Liver (tissue), 8 donors: ENCODE measurements at regions not wholly inside any gene's neighbourhood (a gene's known extent, or its start where the extent isn't known, plus 50 kb on each side); places are given as distances from the start of the nearest gene placed in this dataset.

Experiments used
- DNase-seq: peaks from one replicate; pipeline ENCODE4 v3.0.0-alpha.2; 2017; ENCODE audit warnings: low spot score
- H3K27ac ChIP-seq, 2 donors: one replicate each; pipeline ENCODE4 v1.7.0; 2013; ENCODE audit warnings: inconsistent platforms in 2 of 2, low read length in 2 of 2, control low read depth in 1 of 2, low read depth in 1 of 2, mild to moderate bottlenecking in 1 of 2
- H3K27me3 ChIP-seq, 4 donors: one replicate each; pipeline versions ENCODE4 v1.6.1 to v1.7.0; 2013; ENCODE audit warnings: low read length in 3 of 4, inconsistent platforms in 1 of 4, mild to moderate bottlenecking in 1 of 4, moderate library complexity in 1 of 4; ENCODE audit not compliant: control insufficient read depth in 4 of 4, insufficient read depth in 4 of 4
- H3K36me3 ChIP-seq, 4 donors: one replicate each; pipeline versions ENCODE4 v1.6.1 to v1.7.0; 2013; ENCODE audit warnings: low read length in 3 of 4, mild to moderate bottlenecking in 3 of 4, low read depth in 1 of 4, moderate library complexity in 1 of 4; ENCODE audit not compliant: control insufficient read depth in 4 of 4, insufficient read depth in 3 of 4
- H3K4me1 ChIP-seq, 4 donors: one replicate each; pipeline versions ENCODE4 v1.6.1 to v1.7.0; 2013; ENCODE audit warnings: low read length in 3 of 4, mild to moderate bottlenecking in 3 of 4, moderate library complexity in 1 of 4; ENCODE audit not compliant: control insufficient read depth in 4 of 4, insufficient read depth in 4 of 4
- H3K4me3 ChIP-seq, 3 donors: one replicate each; pipeline versions ENCODE4 v1.6.1 to v1.7.0; 2013; ENCODE audit warnings: low read length in 3 of 3, control low read depth in 1 of 3, low read depth in 1 of 3, mild to moderate bottlenecking in 1 of 3
- H3K9ac ChIP-seq, 2 donors: one replicate each; pipeline ENCODE4 v1.7.0; 2013; ENCODE audit warnings: low read length in 2 of 2, mild to moderate bottlenecking in 2 of 2, moderate library complexity in 2 of 2, control low read depth in 1 of 2, low read depth in 1 of 2
- H3K9me3 ChIP-seq, 4 donors: one replicate each; pipeline versions ENCODE4 v1.6.1 to v1.7.0; 2013; ENCODE audit warnings: low read length in 3 of 4; ENCODE audit not compliant: control insufficient read depth in 4 of 4
- EGR1 ChIP-seq, 2 donors: IDR thresholded peaks; 2 replicates each; pipeline ENCODE4 v1.6.1; 2016 to 2018; ENCODE audit warnings: antibody characterized with exemption in 2 of 2, low read depth in 2 of 2
- FOXA1 ChIP-seq: IDR thresholded peaks from 2 replicates; pipeline ENCODE4 v1.6.1; 2016; ENCODE audit warnings: antibody characterized with exemption
- FOXA2 ChIP-seq: IDR thresholded peaks from 2 replicates; pipeline ENCODE4 v1.6.1; 2016; ENCODE audit warnings: antibody characterized with exemption
- GABPA ChIP-seq, 2 donors: IDR thresholded peaks in 1 of 2; conservative IDR thresholded peaks in 1 of 2; 2 replicates each; pipeline ENCODE4 v1.6.1; 2016; ENCODE audit warnings: antibody characterized with exemption in 2 of 2, mild to moderate bottlenecking in 1 of 2, moderate library complexity in 1 of 2
- HNF4A ChIP-seq, 2 donors: conservative IDR thresholded peaks; 2 replicates each; pipeline ENCODE4 v1.6.1; 2016; ENCODE audit warnings: antibody characterized with exemption in 2 of 2, mild to moderate bottlenecking in 2 of 2
- HNF4G ChIP-seq: IDR thresholded peaks from 2 replicates; pipeline ENCODE4 v1.6.1; 2016; ENCODE audit warnings: antibody characterized with exemption
- JUND ChIP-seq, 2 donors: IDR thresholded peaks; 2 replicates each; pipeline ENCODE4 v1.6.1; 2016; ENCODE audit warnings: antibody characterized with exemption in 2 of 2
- NR2F2 ChIP-seq: IDR thresholded peaks from 2 replicates; pipeline ENCODE4 v1.6.1; 2016; ENCODE audit warnings: antibody characterized with exemption
- RAD21 ChIP-seq, 2 donors: IDR thresholded peaks; 2 replicates each; pipeline ENCODE4 v1.6.1; 2016; ENCODE audit warnings: antibody characterized with exemption in 2 of 2, mild to moderate bottlenecking in 2 of 2
- RXRA ChIP-seq, 2 donors: IDR thresholded peaks; 2 replicates each; pipeline ENCODE4 v1.6.1; 2017 to 2018; ENCODE audit warnings: antibody characterized with exemption in 2 of 2, mild to moderate bottlenecking in 1 of 2
- SP1 ChIP-seq: IDR thresholded peaks from 2 replicates; pipeline ENCODE4 v1.6.1; 2018; ENCODE audit warnings: antibody characterized with exemption, mild to moderate bottlenecking
- TAF1 ChIP-seq: conservative IDR thresholded peaks from 2 replicates; pipeline ENCODE4 v1.6.1; 2016; ENCODE audit warnings: antibody characterized with exemption, mild to moderate bottlenecking
- YY1 ChIP-seq: IDR thresholded peaks from 2 replicates; pipeline ENCODE4 v1.6.1; 2016; ENCODE audit warnings: antibody characterized with exemption, mild to moderate bottlenecking
- WGBS: extraction: QIAGEN DNeasy Blood & Tissue Kit; methylation state at CpG from one replicate; pipeline ENCODE4 v1.1.7; 2013; 5-methylcytosine and 5-hydroxymethylcytosine counted together
- TF ChIP-seq, protein P1 (sequence below): IDR thresholded peaks from 2 replicates; pipeline ENCODE4 v1.6.1; 2016; ENCODE audit warnings: antibody characterized with exemption, mild to moderate bottlenecking
- TF ChIP-seq, protein P2 (sequence below): IDR thresholded peaks from 2 replicates; pipeline ENCODE4 v1.6.1; 2016; ENCODE audit warnings: antibody characterized with exemption
- TF ChIP-seq, protein P3 (sequence below): IDR thresholded peaks from 2 replicates; pipeline ENCODE4 v1.6.1; 2016; ENCODE audit warnings: antibody characterized with exemption
- TF ChIP-seq, protein P4 (sequence below): fragments of 150-350 bp; IDR thresholded peaks from 2 replicates; pipeline ENCODE4 v1.5.1; 2017; ENCODE audit warnings: improper control_type of control experiment, low read depth, low read length; ENCODE audit not compliant: missing input control
- TF ChIP-seq, protein P5 (sequence below): IDR thresholded peaks from 2 replicates; pipeline ENCODE4 v1.6.1; 2016; ENCODE audit warnings: antibody characterized with exemption
- donor health status: healthy.
- donor health status: healthy.
- donor health status: healthy.
- donor health status: healthy.
- donor health status: healthy.

DNA sequence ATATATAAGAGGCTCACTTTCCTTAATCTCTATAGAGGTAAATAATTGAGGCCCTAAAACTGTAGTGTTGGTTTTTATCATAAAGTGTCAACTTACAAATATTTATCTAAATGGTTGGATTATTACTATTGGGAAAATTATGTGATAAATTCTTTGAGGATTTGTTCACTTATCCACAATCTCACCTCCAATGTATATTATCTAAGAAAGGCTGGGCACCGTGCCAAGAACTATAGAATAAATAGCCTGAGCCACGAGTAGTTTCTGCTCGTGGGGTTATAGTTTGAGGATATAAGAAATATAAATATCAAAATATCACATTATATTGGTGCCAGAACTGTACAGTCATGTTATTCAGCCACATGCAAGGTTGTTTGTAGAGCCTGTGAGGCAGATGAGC, 177.9 kb downstream of the VEGFC start:
- Histone ChIP-seq H3K9me3 (no peaks in the 10 kb centered on the region), H3K9ac (no peak overlapping the region), H3K4me1 (no peaks in the 10 kb centered on the region), H3K27me3 (no peaks in the 10 kb centered on the region), H3K4me3 (no peak overlapping the region), H3K36me3 (no peaks in the 10 kb centered on the region), H3K27ac (no peak overlapping the region)
- no peak for DNase-seq
- 60% methylated on average over 3 of the region's 3 CpGs for WGBS
- TF ChIP-seq HNF4G, result no peak
- no peak for TF ChIP-seq FOXA1
- no peak for TF ChIP-seq TAF1
- no peak for TF ChIP-seq RXRA (IDR thresholded peaks at IDR 0.05)
- TF ChIP-seq EGR1 (IDR thresholded peaks at IDR 0.05; ENCODE audit: low read depth in 2 of 2), result no peak
- TF ChIP-seq, protein P1, sequence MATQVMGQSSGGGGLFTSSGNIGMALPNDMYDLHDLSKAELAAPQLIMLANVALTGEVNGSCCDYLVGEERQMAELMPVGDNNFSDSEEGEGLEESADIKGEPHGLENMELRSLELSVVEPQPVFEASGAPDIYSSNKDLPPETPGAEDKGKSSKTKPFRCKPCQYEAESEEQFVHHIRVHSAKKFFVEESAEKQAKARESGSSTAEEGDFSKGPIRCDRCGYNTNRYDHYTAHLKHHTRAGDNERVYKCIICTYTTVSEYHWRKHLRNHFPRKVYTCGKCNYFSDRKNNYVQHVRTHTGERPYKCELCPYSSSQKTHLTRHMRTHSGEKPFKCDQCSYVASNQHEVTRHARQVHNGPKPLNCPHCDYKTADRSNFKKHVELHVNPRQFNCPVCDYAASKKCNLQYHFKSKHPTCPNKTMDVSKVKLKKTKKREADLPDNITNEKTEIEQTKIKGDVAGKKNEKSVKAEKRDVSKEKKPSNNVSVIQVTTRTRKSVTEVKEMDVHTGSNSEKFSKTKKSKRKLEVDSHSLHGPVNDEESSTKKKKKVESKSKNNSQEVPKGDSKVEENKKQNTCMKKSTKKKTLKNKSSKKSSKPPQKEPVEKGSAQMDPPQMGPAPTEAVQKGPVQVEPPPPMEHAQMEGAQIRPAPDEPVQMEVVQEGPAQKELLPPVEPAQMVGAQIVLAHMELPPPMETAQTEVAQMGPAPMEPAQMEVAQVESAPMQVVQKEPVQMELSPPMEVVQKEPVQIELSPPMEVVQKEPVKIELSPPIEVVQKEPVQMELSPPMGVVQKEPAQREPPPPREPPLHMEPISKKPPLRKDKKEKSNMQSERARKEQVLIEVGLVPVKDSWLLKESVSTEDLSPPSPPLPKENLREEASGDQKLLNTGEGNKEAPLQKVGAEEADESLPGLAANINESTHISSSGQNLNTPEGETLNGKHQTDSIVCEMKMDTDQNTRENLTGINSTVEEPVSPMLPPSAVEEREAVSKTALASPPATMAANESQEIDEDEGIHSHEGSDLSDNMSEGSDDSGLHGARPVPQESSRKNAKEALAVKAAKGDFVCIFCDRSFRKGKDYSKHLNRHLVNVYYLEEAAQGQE, result no peak
- TF ChIP-seq, protein P2, sequence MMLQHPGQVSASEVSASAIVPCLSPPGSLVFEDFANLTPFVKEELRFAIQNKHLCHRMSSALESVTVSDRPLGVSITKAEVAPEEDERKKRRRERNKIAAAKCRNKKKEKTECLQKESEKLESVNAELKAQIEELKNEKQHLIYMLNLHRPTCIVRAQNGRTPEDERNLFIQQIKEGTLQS, result no peak
- TF ChIP-seq, protein P3, sequence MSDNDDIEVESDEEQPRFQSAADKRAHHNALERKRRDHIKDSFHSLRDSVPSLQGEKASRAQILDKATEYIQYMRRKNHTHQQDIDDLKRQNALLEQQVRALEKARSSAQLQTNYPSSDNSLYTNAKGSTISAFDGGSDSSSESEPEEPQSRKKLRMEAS, result no peak
- TF ChIP-seq SP1, result no peak
- TF ChIP-seq JUND (IDR thresholded peaks at IDR 0.05), result no peak
- TF ChIP-seq, protein P4, sequence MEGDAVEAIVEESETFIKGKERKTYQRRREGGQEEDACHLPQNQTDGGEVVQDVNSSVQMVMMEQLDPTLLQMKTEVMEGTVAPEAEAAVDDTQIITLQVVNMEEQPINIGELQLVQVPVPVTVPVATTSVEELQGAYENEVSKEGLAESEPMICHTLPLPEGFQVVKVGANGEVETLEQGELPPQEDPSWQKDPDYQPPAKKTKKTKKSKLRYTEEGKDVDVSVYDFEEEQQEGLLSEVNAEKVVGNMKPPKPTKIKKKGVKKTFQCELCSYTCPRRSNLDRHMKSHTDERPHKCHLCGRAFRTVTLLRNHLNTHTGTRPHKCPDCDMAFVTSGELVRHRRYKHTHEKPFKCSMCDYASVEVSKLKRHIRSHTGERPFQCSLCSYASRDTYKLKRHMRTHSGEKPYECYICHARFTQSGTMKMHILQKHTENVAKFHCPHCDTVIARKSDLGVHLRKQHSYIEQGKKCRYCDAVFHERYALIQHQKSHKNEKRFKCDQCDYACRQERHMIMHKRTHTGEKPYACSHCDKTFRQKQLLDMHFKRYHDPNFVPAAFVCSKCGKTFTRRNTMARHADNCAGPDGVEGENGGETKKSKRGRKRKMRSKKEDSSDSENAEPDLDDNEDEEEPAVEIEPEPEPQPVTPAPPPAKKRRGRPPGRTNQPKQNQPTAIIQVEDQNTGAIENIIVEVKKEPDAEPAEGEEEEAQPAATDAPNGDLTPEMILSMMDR, result no peak
- TF ChIP-seq NR2F2, result no peak
- no peak for TF ChIP-seq GABPA (IDR thresholded peaks at IDR 0.05 in 1 of 2, conservative IDR thresholded peaks at IDR 0.05 in 1 of 2)
- TF ChIP-seq RAD21 (IDR thresholded peaks at IDR 0.05), result no peak
- TF ChIP-seq, protein P5, sequence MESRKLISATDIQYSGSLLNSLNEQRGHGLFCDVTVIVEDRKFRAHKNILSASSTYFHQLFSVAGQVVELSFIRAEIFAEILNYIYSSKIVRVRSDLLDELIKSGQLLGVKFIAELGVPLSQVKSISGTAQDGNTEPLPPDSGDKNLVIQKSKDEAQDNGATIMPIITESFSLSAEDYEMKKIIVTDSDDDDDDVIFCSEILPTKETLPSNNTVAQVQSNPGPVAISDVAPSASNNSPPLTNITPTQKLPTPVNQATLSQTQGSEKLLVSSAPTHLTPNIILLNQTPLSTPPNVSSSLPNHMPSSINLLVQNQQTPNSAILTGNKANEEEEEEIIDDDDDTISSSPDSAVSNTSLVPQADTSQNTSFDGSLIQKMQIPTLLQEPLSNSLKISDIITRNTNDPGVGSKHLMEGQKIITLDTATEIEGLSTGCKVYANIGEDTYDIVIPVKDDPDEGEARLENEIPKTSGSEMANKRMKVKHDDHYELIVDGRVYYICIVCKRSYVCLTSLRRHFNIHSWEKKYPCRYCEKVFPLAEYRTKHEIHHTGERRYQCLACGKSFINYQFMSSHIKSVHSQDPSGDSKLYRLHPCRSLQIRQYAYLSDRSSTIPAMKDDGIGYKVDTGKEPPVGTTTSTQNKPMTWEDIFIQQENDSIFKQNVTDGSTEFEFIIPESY, result no peak
- TF ChIP-seq FOXA2, result no peak
- no peak for TF ChIP-seq HNF4A (conservative IDR thresholded peaks at IDR 0.05)

DNA sequence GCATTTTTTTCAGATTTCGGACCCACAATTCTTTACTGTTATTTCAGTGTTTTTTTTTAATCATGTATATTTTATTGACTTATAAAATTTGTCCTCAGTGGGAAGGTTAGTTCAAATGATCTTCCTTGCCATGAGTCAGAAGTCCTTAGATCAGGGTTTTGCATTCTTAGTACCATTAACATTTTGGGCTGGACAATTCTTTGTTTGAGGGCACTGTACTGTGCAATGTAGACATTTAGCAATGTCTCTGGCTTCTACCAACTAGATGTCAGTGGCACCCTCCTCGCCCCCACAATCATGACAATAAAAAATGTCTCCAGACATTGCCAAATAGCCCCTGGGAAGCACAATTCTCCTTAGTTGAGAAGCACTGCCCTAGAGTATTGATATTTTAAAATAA, 176.6 kb downstream of the VEGFC start:
- 52% methylated on average over 2 of the region's 2 CpGs for WGBS
- H3K27ac ChIP-seq, result no peak overlapping the region
- H3K27me3 ChIP-seq, result peaks cover 0 to 4% (median 0%) of the 10 kb centered on the region in 4 donors
- no peaks in the 10 kb centered on the region for H3K9me3 ChIP-seq
- TF ChIP-seq RAD21 (IDR thresholded peaks at IDR 0.05), result no peak
- TF ChIP-seq, protein P3, result no peak
- TF ChIP-seq, protein P4, result no peak
- TF ChIP-seq YY1, result no peak
- TF ChIP-seq, protein P2, result no peak
- TF ChIP-seq FOXA2, result no peak
- no peak for TF ChIP-seq EGR1 (IDR thresholded peaks at IDR 0.05; ENCODE audit: low read depth in 2 of 2)
- TF ChIP-seq HNF4A (conservative IDR thresholded peaks at IDR 0.05), result no peak
- no peak for TF ChIP-seq GABPA (IDR thresholded peaks at IDR 0.05 in 1 of 2, conservative IDR thresholded peaks at IDR 0.05 in 1 of 2)
- no peak for TF ChIP-seq RXRA (IDR thresholded peaks at IDR 0.05)
- no peak for TF ChIP-seq FOXA1
- TF ChIP-seq NR2F2, result no peak
- TF ChIP-seq, protein P5, result no peak
- TF ChIP-seq JUND (IDR thresholded peaks at IDR 0.05), result no peak
- TF ChIP-seq TAF1, result no peak
- no peaks in the 10 kb centered on the region for H3K36me3 ChIP-seq
- no peak overlapping the region for H3K4me3 ChIP-seq
- no peaks in the 10 kb centered on the region for H3K4me1 ChIP-seq
- no peak for DNase-seq
- no peak overlapping the region for H3K9ac ChIP-seq
